Breast epithelium (tissue), 4 donors: ENCODE measurements at regions not wholly inside any gene's neighbourhood (a gene's known extent, or its start where the extent isn't known, plus 50 kb on each side); places are given as distances from the start of the nearest gene placed in this dataset.

Source experiments
- DNase-seq, 2 donors: peaks; one replicate each; pipeline ENCODE4 v3.0.0-alpha.2; 2019; ENCODE audit warnings: low spot score in 2 of 2
- H3K27ac ChIP-seq, 2 donors: fragments of 200-600 bp; sonication (generic) in 1 of 2; one replicate each; pipeline ENCODE4 v1.5.1; 2016 to 2019; ENCODE audit warnings: mild to moderate bottlenecking in 1 of 2
- H3K27me3 ChIP-seq, 2 donors: fragments of 200-600 bp; sonication (generic) in 1 of 2; one replicate each; pipeline versions ENCODE4 v1.5.1 to v1.6.0; 2017 to 2019; ENCODE audit warnings: control low read depth in 1 of 2, mild to moderate bottlenecking in 1 of 2
- H3K36me3 ChIP-seq: fragments of 200-600 bp; one replicate; pipeline ENCODE4 v1.5.1; 2019
- H3K4me1 ChIP-seq, 2 donors: fragments of 200-600 bp; sonication (generic); one replicate each; pipeline ENCODE4 v1.5.1; 2016 to 2019; ENCODE audit warnings: control low read depth in 1 of 2
- H3K4me3 ChIP-seq, 3 donors: fragments of 200-600 bp; sonication (generic); 1 replicate in 2 of 3; 2 replicates in 1 of 3; pipeline ENCODE4 v1.5.1; 2016 to 2019; ENCODE audit warnings: mild to moderate bottlenecking in 3 of 3, moderate library complexity in 2 of 3
- H3K9me3 ChIP-seq, 2 donors: fragments of 200-600 bp; sonication (generic) in 1 of 2; one replicate each; pipeline ENCODE4 v1.5.1; 2016 to 2019; ENCODE audit warnings: control low read depth in 1 of 2
- CTCF ChIP-seq, 3 donors: fragments of 450-650 bp; IDR thresholded peaks; one replicate each; pipeline ENCODE4 v1.5.1; 2016 to 2017; ENCODE audit warnings: antibody characterized with exemption in 3 of 3, mild to moderate bottlenecking in 3 of 3, moderate library complexity in 3 of 3
- POLR2A ChIP-seq: fragments of 450-650 bp; IDR thresholded peaks from one replicate; pipeline ENCODE4 v1.6.1; 2016; ENCODE audit warnings: antibody characterized with exemption, mild to moderate bottlenecking, moderate library complexity
- POLR2AphosphoS5 ChIP-seq, 3 donors: sonication (generic); formaldehyde crosslinking; IDR thresholded peaks; one replicate each; pipeline ENCODE4 v1.6.1; 2017; ENCODE audit warnings: antibody characterized with exemption in 3 of 3
- intact Hi-C: fragments of 100-400 bp; cut with DNase I; formaldehyde crosslinking; loops from one replicate; pipeline ENCODE4 v1.15.1; 2023; ENCODE audit warnings: low total_unique reads

GRCh38 chr9:81824802-81825730 lies 103.2 kb upstream of the SPATA31D4 start:
- no peak for DNase-seq
- no peak for TF ChIP-seq CTCF (IDR thresholded peaks at IDR 0.05)
- no peak for TF ChIP-seq POLR2A
- TF ChIP-seq POLR2AphosphoS5 (IDR thresholded peaks at IDR 0.05): no peak
- Histone ChIP-seq H3K9me3 (no peaks in the 10 kb centered on the region), H3K36me3 (no peaks in the 10 kb centered on the region), H3K4me1 (no peaks in the 10 kb centered on the region), H3K4me3 (no peak overlapping the region), H3K27ac (no peak overlapping the region), H3K27me3 (no peaks in the 10 kb centered on the region)
- intact Hi-C loops: no loop called here

GRCh38 chr9:81825846-81826516 lies 102.2 kb upstream of the SPATA31D4 start:
- H3K9me3 ChIP-seq: no peaks in the 10 kb centered on the region
- H3K36me3 ChIP-seq: no peaks in the 10 kb centered on the region
- H3K27me3 ChIP-seq: no peaks in the 10 kb centered on the region
- no peak overlapping the region for H3K4me3 ChIP-seq
- intact Hi-C loops: no loop called here
- no peaks in the 10 kb centered on the region for H3K4me1 ChIP-seq
- DNase-seq: no peak
- H3K27ac ChIP-seq: no peak overlapping the region
- TF ChIP-seq POLR2AphosphoS5 (IDR thresholded peaks at IDR 0.05) (no peak), CTCF (IDR thresholded peaks at IDR 0.05) (no peak), POLR2A (no peak)

- no peak for DNase-seq
- TF ChIP-seq POLR2AphosphoS5 (IDR thresholded peaks at IDR 0.05) (peak in 1 of 3 donors; percentile 30), CTCF (IDR thresholded peaks at IDR 0.05) (no peak)
- no peaks in the 10 kb centered on the region for H3K27me3 ChIP-seq
- intact Hi-C loops: no loop called here
- no peak overlapping the region for H3K27ac ChIP-seq
- H3K36me3 ChIP-seq: no peaks in the 10 kb centered on the region
- H3K4me1 ChIP-seq: no peaks in the 10 kb centered on the region
- H3K4me3 ChIP-seq: no peak overlapping the region
- no peaks in the 10 kb centered on the region for H3K9me3 ChIP-seq
Measured at GRCh38 chr9:81826517-81826906, 101.7 kb upstream of the SPATA31D4 start.

- no peaks in the 10 kb centered on the region for H3K9me3 ChIP-seq
- no peaks in the 10 kb centered on the region for H3K4me1 ChIP-seq
- H3K27me3 ChIP-seq: no peaks in the 10 kb centered on the region
- intact Hi-C loops: no loop called here
- no peaks in the 10 kb centered on the region for H3K36me3 ChIP-seq
- DNase-seq: no peak
- TF ChIP-seq POLR2A: no peak
- TF ChIP-seq CTCF (IDR thresholded peaks at IDR 0.05): no peak
- TF ChIP-seq POLR2AphosphoS5 (IDR thresholded peaks at IDR 0.05): no peak
- no peak overlapping the region for H3K4me3 ChIP-seq
- H3K27ac ChIP-seq: no peak overlapping the region
Measured at GRCh38 chr9:81827616-81828296, 100.5 kb upstream of the SPATA31D4 start.
